ENCODE measurements at regions not wholly inside any gene's neighbourhood (a gene's known extent, or its start where the extent isn't known, plus 50 kb on each side); places are given as distances from the start of the nearest gene placed in this dataset.

DNA sequence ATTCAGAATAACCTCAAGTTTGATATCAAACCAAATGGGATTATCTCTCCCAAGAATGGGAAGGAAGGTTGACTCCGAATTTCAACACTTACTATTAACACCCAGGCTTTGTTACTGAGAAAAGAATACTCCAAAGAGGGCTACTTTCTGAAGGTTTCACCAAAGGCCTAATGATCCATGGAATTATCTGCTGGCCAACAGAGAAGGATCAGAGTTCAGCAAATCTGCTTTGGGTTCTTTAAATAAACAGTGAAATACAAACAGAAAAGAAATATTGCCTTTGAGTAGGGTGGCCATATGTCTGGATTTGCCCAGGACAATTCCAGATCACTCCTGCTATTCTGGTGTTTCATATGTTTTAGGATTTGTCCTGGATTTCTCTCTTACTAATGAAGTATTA, 564.5 kb upstream of the PSMD7 start:
- no peak overlapping the region for H3K9ac ChIP-seq (ENCODE audit: control insufficient read depth, extremely low read depth, insufficient read depth, low read length)
- H3K4me2 ChIP-seq (ENCODE audit: control insufficient read depth, extremely low read depth, insufficient read depth, low read depth, low read length), result no peak overlapping the region
- DNase-seq (ENCODE audit: low read depth, low spot score), result no peak
- peak overlapping the region; percentile 20 for H2AFZ ChIP-seq (ENCODE audit: control insufficient read depth, low read length)
- no peaks in the 10 kb centered on the region for H4K20me1 ChIP-seq (ENCODE audit: control insufficient read depth, extremely low read depth, insufficient read depth, low read length)
- TF ChIP-seq, protein P1, sequence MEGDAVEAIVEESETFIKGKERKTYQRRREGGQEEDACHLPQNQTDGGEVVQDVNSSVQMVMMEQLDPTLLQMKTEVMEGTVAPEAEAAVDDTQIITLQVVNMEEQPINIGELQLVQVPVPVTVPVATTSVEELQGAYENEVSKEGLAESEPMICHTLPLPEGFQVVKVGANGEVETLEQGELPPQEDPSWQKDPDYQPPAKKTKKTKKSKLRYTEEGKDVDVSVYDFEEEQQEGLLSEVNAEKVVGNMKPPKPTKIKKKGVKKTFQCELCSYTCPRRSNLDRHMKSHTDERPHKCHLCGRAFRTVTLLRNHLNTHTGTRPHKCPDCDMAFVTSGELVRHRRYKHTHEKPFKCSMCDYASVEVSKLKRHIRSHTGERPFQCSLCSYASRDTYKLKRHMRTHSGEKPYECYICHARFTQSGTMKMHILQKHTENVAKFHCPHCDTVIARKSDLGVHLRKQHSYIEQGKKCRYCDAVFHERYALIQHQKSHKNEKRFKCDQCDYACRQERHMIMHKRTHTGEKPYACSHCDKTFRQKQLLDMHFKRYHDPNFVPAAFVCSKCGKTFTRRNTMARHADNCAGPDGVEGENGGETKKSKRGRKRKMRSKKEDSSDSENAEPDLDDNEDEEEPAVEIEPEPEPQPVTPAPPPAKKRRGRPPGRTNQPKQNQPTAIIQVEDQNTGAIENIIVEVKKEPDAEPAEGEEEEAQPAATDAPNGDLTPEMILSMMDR (optimal IDR thresholded peaks at IDR 0.05 in 1 of 3, IDR thresholded peaks at IDR 0.05 in 1 of 3, conservative IDR thresholded peaks at IDR 0.05 in 1 of 3; ENCODE audit: extremely low read depth in 1 of 3, insufficient read depth in 2 of 3, low read length in 3 of 3), result no peak
- TF ChIP-seq EZH2 (IDR thresholded peaks at IDR 0.05; ENCODE audit: low read length), result no peak
- no peaks in the 10 kb centered on the region for H3K27me3 ChIP-seq (ENCODE audit: control insufficient read depth, extremely low read depth, insufficient read depth, low read length)
- no peak for FAIRE-seq
- H3K9me3 ChIP-seq (ENCODE audit: control insufficient read depth, low read depth, low read length), result no peaks in the 10 kb centered on the region
- H3K79me2 ChIP-seq (ENCODE audit: control insufficient read depth, insufficient read depth, low read length), result no peaks in the 10 kb centered on the region
- H3K4me1 ChIP-seq (ENCODE audit: control insufficient read depth, extremely low read depth, insufficient read depth, low read length), result peaks cover 15% of the 10 kb centered on the region
- H3K27ac ChIP-seq (ENCODE audit: control insufficient read depth, insufficient read depth, low read length), result no peak overlapping the region
- dilution Hi-C loops (cut with MboI; ENCODE audit: extremely low pct_ligation_motif_present, low sequenced_read_pairs), result no loop called here
- H3K36me3 ChIP-seq (ENCODE audit: control insufficient read depth in 2 of 2, extremely low read depth in 1 of 2, insufficient read depth in 2 of 2, low read length in 2 of 2), result no peaks in the 10 kb centered on the region
- H3K9me1 ChIP-seq (ENCODE audit: control insufficient read depth, extremely low read depth, insufficient read depth, low read length), result no peaks in the 10 kb centered on the region
- no peak overlapping the region for H3K4me3 ChIP-seq (ENCODE audit: control insufficient read depth in 2 of 3, extremely low read depth in 1 of 3, insufficient read depth in 2 of 3, low read depth in 1 of 3, low read length in 3 of 3)

DNA sequence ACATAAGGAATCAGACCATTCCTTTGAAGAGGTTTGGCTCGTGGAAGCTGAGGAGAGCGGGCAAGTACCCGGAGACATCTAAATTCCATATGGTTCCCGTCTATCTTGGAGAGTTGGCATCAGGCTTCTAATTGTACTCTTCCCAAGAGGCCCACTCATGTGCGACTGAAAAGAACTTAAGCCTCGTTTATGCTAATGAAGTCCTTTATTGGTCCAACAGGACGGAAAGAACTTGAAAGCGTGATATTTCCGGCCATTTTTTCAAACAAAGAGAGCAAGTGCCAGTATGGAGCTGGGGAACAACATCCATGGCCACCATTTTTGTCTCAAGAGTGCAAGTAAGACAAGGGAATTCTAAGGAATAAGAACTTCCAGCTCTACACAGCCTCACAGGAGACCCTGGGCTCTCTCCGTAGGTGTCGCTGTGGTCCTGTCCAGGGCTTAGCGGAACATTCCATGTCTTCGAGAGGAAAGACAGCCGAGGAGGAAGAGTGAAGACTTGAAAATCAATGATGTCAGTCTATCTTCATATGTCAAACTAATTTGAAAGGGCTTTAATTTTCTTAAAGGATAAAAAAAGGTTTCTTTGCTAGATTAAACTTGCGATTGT, 566.0 kb upstream of the PSMD7 start:
- Histone ChIP-seq H3K27me3 (ENCODE audit: control insufficient read depth, extremely low read depth, insufficient read depth, low read length) (no peaks in the 10 kb centered on the region), H3K27ac (ENCODE audit: control insufficient read depth, insufficient read depth, low read length) (no peak overlapping the region), H3K4me3 (ENCODE audit: control insufficient read depth in 2 of 3, extremely low read depth in 1 of 3, insufficient read depth in 2 of 3, low read depth in 1 of 3, low read length in 3 of 3) (no peak overlapping the region), H3K36me3 (ENCODE audit: control insufficient read depth in 2 of 2, extremely low read depth in 1 of 2, insufficient read depth in 2 of 2, low read length in 2 of 2) (no peaks in the 10 kb centered on the region), H4K20me1 (ENCODE audit: control insufficient read depth, extremely low read depth, insufficient read depth, low read length) (no peaks in the 10 kb centered on the region), H3K4me1 (ENCODE audit: control insufficient read depth, extremely low read depth, insufficient read depth, low read length) (peaks cover 10% of the 10 kb centered on the region), H3K9me1 (ENCODE audit: control insufficient read depth, extremely low read depth, insufficient read depth, low read length) (no peaks in the 10 kb centered on the region), H3K4me2 (ENCODE audit: control insufficient read depth, extremely low read depth, insufficient read depth, low read depth, low read length) (no peak overlapping the region), H3K9me3 (ENCODE audit: control insufficient read depth, low read depth, low read length) (no peaks in the 10 kb centered on the region), H3K9ac (ENCODE audit: control insufficient read depth, extremely low read depth, insufficient read depth, low read length) (no peak overlapping the region), H3K79me2 (ENCODE audit: control insufficient read depth, insufficient read depth, low read length) (no peaks in the 10 kb centered on the region), H2AFZ (ENCODE audit: control insufficient read depth, low read length) (no peak overlapping the region)
- dilution Hi-C loops (cut with MboI; ENCODE audit: extremely low pct_ligation_motif_present, low sequenced_read_pairs), result no loop called here
- no peak for DNase-seq (ENCODE audit: low read depth, low spot score)
- TF ChIP-seq EZH2 (IDR thresholded peaks at IDR 0.05; ENCODE audit: low read length), result no peak
- TF ChIP-seq, protein P1 (optimal IDR thresholded peaks at IDR 0.05 in 1 of 3, IDR thresholded peaks at IDR 0.05 in 1 of 3, conservative IDR thresholded peaks at IDR 0.05 in 1 of 3; ENCODE audit: extremely low read depth in 1 of 3, insufficient read depth in 2 of 3, low read length in 3 of 3), result no peak
- FAIRE-seq, result no peak

Measured in keratinocyte (primary cell).